ENCODE measurements at regions not wholly inside any gene's neighbourhood (a gene's known extent, or its start where the extent isn't known, plus 50 kb on each side); places are given as distances from the start of the nearest gene placed in this dataset.

GRCh38 chr18:40041951-40042350 lies 1913.1 kb upstream of the PIK3C3 start:
- Histone ChIP-seq H2AFZ (ENCODE audit: low read length) (no peak overlapping the region), H3K14ac (ENCODE audit: insufficient read length) (no peak overlapping the region), H2AK5ac (ENCODE audit: low read depth, low read length) (no peak overlapping the region), H3K4ac (replicated peaks; ENCODE audit: insufficient read length, low read depth, low read length) (no peak overlapping the region), H3K9me3 (ENCODE audit: insufficient read depth in 2 of 2, low read depth in 1 of 2, low read length in 1 of 2) (no peaks in the 10 kb centered on the region), H3K4me3 (ENCODE audit: extremely low read depth in 1 of 4, insufficient read depth in 2 of 4, low read depth in 3 of 4, low read length in 4 of 4) (no peak overlapping the region), H2BK20ac (ENCODE audit: low read length) (no peak overlapping the region), H3K9ac (replicated peaks in 1 of 4; ENCODE audit: extremely low read depth in 1 of 4, low read depth in 3 of 4, low read length in 3 of 4) (no peak overlapping the region), H3K79me1 (ENCODE audit: low read depth, low read length) (no peaks in the 10 kb centered on the region), H2BK12ac (ENCODE audit: low read depth, low read length) (no peak overlapping the region), H4K5ac (ENCODE audit: insufficient read length, low read depth, low read length) (no peak overlapping the region), H3K79me2 (ENCODE audit: control insufficient read depth in 1 of 2, insufficient read depth in 2 of 2, low read length in 2 of 2) (no peaks in the 10 kb centered on the region), H3K23ac (ENCODE audit: insufficient read length) (no peak overlapping the region), H3K36me3 (ENCODE audit: control insufficient read depth in 2 of 4, insufficient read depth in 4 of 4, low read length in 3 of 4) (no peaks in the 10 kb centered on the region), H4K91ac (replicated peaks; ENCODE audit: insufficient read length, low read length) (no peak overlapping the region), H2BK5ac (ENCODE audit: low read depth, low read length) (no peak overlapping the region), H4K8ac (ENCODE audit: extremely low read depth, insufficient read depth, low read length) (no peak overlapping the region), H3K56ac (replicated peaks; ENCODE audit: insufficient read length, low read depth, low read length) (no peak overlapping the region), H3K27me3 (replicated peaks in 1 of 4; ENCODE audit: control insufficient read depth in 3 of 4, extremely low read depth in 1 of 4, insufficient read depth in 3 of 4, low read length in 3 of 4) (no peaks in the 10 kb centered on the region; a peak in 1 of 7 replicates), H3K4me2 (ENCODE audit: insufficient read depth in 1 of 2, low read depth in 2 of 2, low read length in 2 of 2) (no peak overlapping the region), H3K18ac (ENCODE audit: extremely low read depth, low read length) (no peak overlapping the region), H3K4me1 (replicated peaks in 1 of 4; ENCODE audit: control insufficient read depth in 3 of 4, insufficient read depth in 4 of 4, low read length in 3 of 4) (no peaks in the 10 kb centered on the region), H4K20me1 (replicated peaks in 1 of 2; ENCODE audit: control insufficient read depth in 1 of 2, insufficient read depth in 2 of 2, low read length in 2 of 2) (no peaks in the 10 kb centered on the region), H3K27ac (ENCODE audit: low read depth, low read length) (no peak overlapping the region), H2BK120ac (replicated peaks; ENCODE audit: low read depth, low read length) (no peak overlapping the region), H3K23me2 (ENCODE audit: low read depth, low read length) (no peaks in the 10 kb centered on the region), H2BK15ac (ENCODE audit: low read length) (no peak overlapping the region)
- DNase-seq (ENCODE audit: low read depth in 1 of 2, low spot score in 2 of 2) = no peak
- TF ChIP-seq TCF12 (IDR thresholded peaks at IDR 0.05; ENCODE audit: low read depth, low read length) = 0 out of 2 replicates have a peak, but pooled peaks have one; percentile 34
- no peak for TF ChIP-seq RFX5 (IDR thresholded peaks at IDR 0.05; ENCODE audit: borderline replicate concordance, low read depth, low read length)
- WGBS, 2 experiments (ENCODE audit: extremely low coverage in 1 of 2, insufficient coverage in 1 of 2, insufficient read length in 1 of 2, insufficient replicate concordance in 2 of 2, low coverage in 1 of 2, low lambda C conversion rate in 2 of 2, missing lambda C conversion rate in 1 of 2) = 62% methylated on average over 8 of the region's 8 CpGs; no CpG with 5 or more reads in 1 of the 2 experiments
- CTCF ChIA-PET (ENCODE audit: partially characterized antibody) = interaction anchor here (0.6 to 0.9 kb wide), 3 partner anchors 64 to 107 kb away, joined by 3 read pairs; no protein-coding TSS in a partner anchor
- FAIRE-seq = no peak
- POLR2A ChIA-PET (ENCODE audit: partially characterized antibody) = no interaction called here

Measured in H1 (cell line).